Mesodermal cell (in vitro differentiated cells): ENCODE measurements at regions not wholly inside any gene's neighbourhood (a gene's known extent, or its start where the extent isn't known, plus 50 kb on each side); places are given as distances from the start of the nearest gene placed in this dataset.

Source experiments
- H3K27ac ChIP-seq: 2 replicates; pipeline ENCODE4 v1.7.0; 2013; ENCODE audit warnings: mild to moderate bottlenecking, low read depth, low read length, moderate library complexity; ENCODE audit not compliant: severe bottlenecking
- H3K36me3 ChIP-seq: 2 replicates; pipeline ENCODE4 v1.7.1; 2013; ENCODE audit warnings: mild to moderate bottlenecking, low read length, moderate library complexity; ENCODE audit not compliant: control insufficient read depth, insufficient read depth
- H3K4me1 ChIP-seq: one replicate; pipeline ENCODE4 v1.7.1; 2013; ENCODE audit warnings: mild to moderate bottlenecking, low read length; ENCODE audit not compliant: insufficient read depth, control insufficient read depth, poor library complexity, severe bottlenecking
- H3K4me3 ChIP-seq: 2 replicates; pipeline ENCODE4 v1.7.0; 2013; ENCODE audit warnings: low read length, control low read depth, mild to moderate bottlenecking; ENCODE audit not compliant: insufficient read depth, poor library complexity, severe bottlenecking; ENCODE audit errors: extremely low read depth
- H3K9me3 ChIP-seq: 2 replicates; pipeline ENCODE4 v1.7.1; 2013; ENCODE audit warnings: mild to moderate bottlenecking, low read length, moderate library complexity; ENCODE audit not compliant: control insufficient read depth
- WGBS, 2 experiments: methylation state at CpG; one replicate each; pipeline ENCODE4 v1.1.5; 2013; ENCODE audit warnings: missing lambda C conversion rate in 2 of 2; ENCODE audit not compliant: insufficient coverage in 2 of 2; 5-methylcytosine and 5-hydroxymethylcytosine counted together

GRCh38 chr12:69028941-69029729 lies 96.2 kb upstream of the CPM start:
- 87 to 96% methylated on average over 6 to 7 of the region's 11 CpGs for WGBS, 2 experiments
- H3K36me3 ChIP-seq, result no peaks in the 10 kb centered on the region
- peaks cover 4% of the 10 kb centered on the region for H3K9me3 ChIP-seq
- H3K4me3 ChIP-seq, result no peak overlapping the region
- peak overlapping the region; percentile 57 for H3K27ac ChIP-seq
- peaks cover 15% of the 10 kb centered on the region for H3K4me1 ChIP-seq

GRCh38 chr12:69030321-69030720 lies 97.3 kb upstream of the CPM start:
- H3K4me3 ChIP-seq, result no peak overlapping the region
- peaks cover 4% of the 10 kb centered on the region for H3K9me3 ChIP-seq
- H3K27ac ChIP-seq, result no peak overlapping the region
- H3K36me3 ChIP-seq, result no peaks in the 10 kb centered on the region
- 94 to 100% methylated on average over 1 of the region's 2 CpGs for WGBS, 2 experiments
- H3K4me1 ChIP-seq, result peaks cover 12% of the 10 kb centered on the region

GRCh38 chr12:69036533-69036932 lies 103.6 kb upstream of the CPM start:
- WGBS, 2 experiments, result 86 to 91% methylated on average over 3 to 5 of the region's 7 CpGs
- Histone ChIP-seq H3K4me1 (no peaks in the 10 kb centered on the region), H3K9me3 (no peaks in the 10 kb centered on the region), H3K27ac (no peak overlapping the region), H3K36me3 (no peaks in the 10 kb centered on the region), H3K4me3 (no peak overlapping the region)

GRCh38 chr12:69036999-69037398 lies 104.0 kb upstream of the CPM start:
- Histone ChIP-seq H3K4me3 (no peak overlapping the region), H3K4me1 (no peaks in the 10 kb centered on the region), H3K36me3 (no peaks in the 10 kb centered on the region), H3K9me3 (no peaks in the 10 kb centered on the region), H3K27ac (no peak overlapping the region)
- WGBS, 2 experiments, result 93 to 100% methylated on average over 4 of the region's 4 CpGs

- Histone ChIP-seq H3K36me3 (no peaks in the 10 kb centered on the region), H3K9me3 (no peaks in the 10 kb centered on the region), H3K4me1 (no peaks in the 10 kb centered on the region), H3K4me3 (no peak overlapping the region), H3K27ac (no peak overlapping the region)
- WGBS, 2 experiments, result 80% methylated on average over 1 of the region's 2 CpGs; no CpG with 5 or more reads in 1 of the 2 experiments
Measured at GRCh38 chr12:69039911-69040310, 106.9 kb upstream of the CPM start.

GRCh38 chr12:69042557-69042956 lies 109.6 kb upstream of the CPM start:
- no peaks in the 10 kb centered on the region for H3K4me1 ChIP-seq
- H3K4me3 ChIP-seq, result no peak overlapping the region
- WGBS, 2 experiments, result 94 to 100% methylated on average over 1 to 2 of the region's 6 CpGs
- no peak overlapping the region for H3K27ac ChIP-seq
- H3K9me3 ChIP-seq, result no peaks in the 10 kb centered on the region
- H3K36me3 ChIP-seq, result no peaks in the 10 kb centered on the region

- Histone ChIP-seq H3K36me3 (no peaks in the 10 kb centered on the region), H3K27ac (no peak overlapping the region), H3K4me3 (no peak overlapping the region), H3K4me1 (no peaks in the 10 kb centered on the region), H3K9me3 (no peaks in the 10 kb centered on the region)
- WGBS, 2 experiments, result 64 to 72% methylated on average over 2 to 4 of the region's 4 CpGs
Measured at GRCh38 chr12:69042970-69043369, 110.0 kb upstream of the CPM start.

GRCh38 chr12:69044887-69045286 lies 111.9 kb upstream of the CPM start:
- H3K9me3 ChIP-seq, result no peaks in the 10 kb centered on the region
- no peak overlapping the region for H3K27ac ChIP-seq
- 72 to 77% methylated on average over 2 of the region's 2 CpGs for WGBS, 2 experiments
- no peaks in the 10 kb centered on the region for H3K4me1 ChIP-seq
- H3K36me3 ChIP-seq, result no peaks in the 10 kb centered on the region
- no peak overlapping the region for H3K4me3 ChIP-seq

- Histone ChIP-seq H3K27ac (no peak overlapping the region), H3K36me3 (no peaks in the 10 kb centered on the region), H3K4me3 (no peak overlapping the region), H3K4me1 (no peaks in the 10 kb centered on the region), H3K9me3 (no peaks in the 10 kb centered on the region)
- WGBS, 2 experiments, result 91 to 96% methylated on average over 6 of the region's 6 CpGs
Measured at GRCh38 chr12:69045430-69045829, 112.5 kb upstream of the CPM start.

- H3K36me3 ChIP-seq, result no peaks in the 10 kb centered on the region
- H3K4me3 ChIP-seq, result no peak overlapping the region
- no peaks in the 10 kb centered on the region for H3K9me3 ChIP-seq
- 93 to 100% methylated on average over 2 of the region's 2 CpGs for WGBS, 2 experiments
- H3K27ac ChIP-seq, result no peak overlapping the region
- H3K4me1 ChIP-seq, result no peaks in the 10 kb centered on the region
Measured at GRCh38 chr12:69046363-69046762, 113.4 kb upstream of the CPM start.

GRCh38 chr12:69046920-69047319 lies 113.9 kb upstream of the CPM start:
- Histone ChIP-seq H3K9me3 (no peaks in the 10 kb centered on the region), H3K36me3 (no peaks in the 10 kb centered on the region), H3K4me1 (no peaks in the 10 kb centered on the region), H3K4me3 (no peak overlapping the region), H3K27ac (no peak overlapping the region)
- 100% methylated on average over 1 to 2 of the region's 3 CpGs for WGBS, 2 experiments
